ENCODE measurements at regions not wholly inside any gene's neighbourhood (a gene's known extent, or its start where the extent isn't known, plus 50 kb on each side); places are given as distances from the start of the nearest gene placed in this dataset.
"Not testable (repeated sequence)": the region's sequence is repeated elsewhere in the genome, so short reads cannot be mapped to it uniquely, and the experiment has no call there.

DNA sequence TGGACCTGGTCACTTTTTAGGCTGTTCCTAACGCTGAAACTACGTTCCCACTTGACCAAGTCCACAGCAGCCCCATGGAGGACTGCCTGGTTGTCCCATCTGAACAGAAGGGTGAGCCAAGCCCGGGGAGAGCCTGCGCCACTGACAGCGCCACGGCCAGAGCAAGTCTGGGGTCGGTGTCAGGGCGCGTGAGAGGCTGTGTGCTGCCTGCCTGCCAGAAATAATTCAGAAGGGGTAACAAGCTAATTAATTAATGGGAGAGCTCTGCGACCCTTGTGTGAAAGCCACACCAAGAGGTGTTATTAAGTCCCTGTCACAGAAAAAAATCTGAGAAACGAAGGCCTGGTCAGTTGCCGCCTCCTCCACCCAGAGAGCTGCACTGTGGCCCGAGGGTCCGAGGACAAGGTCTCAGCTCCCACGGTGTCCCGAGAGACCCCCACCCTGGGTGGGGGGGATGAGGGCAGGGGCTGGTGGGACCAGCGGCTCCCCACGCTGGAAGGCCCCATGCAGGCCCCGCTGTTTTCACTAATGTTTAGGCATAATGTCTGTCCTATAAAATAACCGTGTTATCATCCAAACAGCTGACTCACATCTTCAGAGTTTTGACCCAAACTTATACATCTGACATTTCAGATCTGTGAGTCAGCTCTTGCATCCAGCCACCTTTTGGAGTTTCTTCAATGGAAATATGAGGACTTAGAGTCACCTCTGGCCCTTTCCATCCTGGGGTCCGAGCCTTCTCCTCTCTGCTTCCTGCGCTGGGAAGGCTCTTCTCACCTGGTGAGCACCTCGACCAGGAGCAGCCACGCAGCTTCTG is 58.5 kb downstream of the DLL1 start:
- no peak for DNase-seq

DNA sequence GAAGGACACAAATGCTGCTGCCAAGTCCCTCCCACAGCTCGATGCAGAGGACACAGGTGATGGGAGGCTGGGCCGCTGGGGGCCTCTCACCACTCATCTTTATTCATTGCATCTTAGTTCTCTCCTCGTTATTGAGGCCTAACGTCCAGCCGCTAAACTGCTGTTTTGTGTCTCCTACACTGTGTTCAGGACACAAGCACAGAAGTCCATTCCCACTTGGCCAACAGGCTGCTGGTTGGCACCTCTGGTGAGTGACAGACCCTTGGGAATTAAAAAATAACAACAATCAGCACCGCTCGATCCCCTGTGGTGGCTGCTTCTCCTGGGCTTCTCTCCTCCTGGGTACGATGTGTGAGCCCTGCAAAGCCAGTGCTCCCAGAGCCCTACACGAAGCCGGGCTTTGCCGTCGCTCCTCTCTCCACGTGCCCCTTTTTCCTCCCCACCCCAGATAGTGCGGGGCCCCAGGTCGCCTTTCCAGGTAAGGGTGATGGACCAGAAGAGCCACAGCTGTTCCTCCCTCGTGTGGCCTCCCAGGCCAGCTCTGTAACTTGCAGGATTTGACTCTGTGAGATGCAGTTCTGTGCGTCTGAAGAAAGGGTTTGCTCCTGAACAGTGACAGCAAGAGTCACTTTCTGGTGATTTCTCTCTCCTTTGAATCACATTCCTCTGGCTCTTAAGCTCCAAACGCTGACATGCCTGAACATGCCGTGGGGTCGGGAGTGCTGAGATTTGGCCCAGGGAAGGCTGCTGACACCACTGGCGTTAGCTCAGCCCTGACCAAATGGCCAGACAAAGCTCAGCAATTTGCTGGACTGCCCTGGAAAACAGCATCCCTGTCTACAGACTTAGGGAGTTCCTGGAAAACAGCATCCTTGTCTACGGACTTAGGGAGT is 59.3 kb downstream of the DLL1 start:
- DNase-seq, result no peak

DNA sequence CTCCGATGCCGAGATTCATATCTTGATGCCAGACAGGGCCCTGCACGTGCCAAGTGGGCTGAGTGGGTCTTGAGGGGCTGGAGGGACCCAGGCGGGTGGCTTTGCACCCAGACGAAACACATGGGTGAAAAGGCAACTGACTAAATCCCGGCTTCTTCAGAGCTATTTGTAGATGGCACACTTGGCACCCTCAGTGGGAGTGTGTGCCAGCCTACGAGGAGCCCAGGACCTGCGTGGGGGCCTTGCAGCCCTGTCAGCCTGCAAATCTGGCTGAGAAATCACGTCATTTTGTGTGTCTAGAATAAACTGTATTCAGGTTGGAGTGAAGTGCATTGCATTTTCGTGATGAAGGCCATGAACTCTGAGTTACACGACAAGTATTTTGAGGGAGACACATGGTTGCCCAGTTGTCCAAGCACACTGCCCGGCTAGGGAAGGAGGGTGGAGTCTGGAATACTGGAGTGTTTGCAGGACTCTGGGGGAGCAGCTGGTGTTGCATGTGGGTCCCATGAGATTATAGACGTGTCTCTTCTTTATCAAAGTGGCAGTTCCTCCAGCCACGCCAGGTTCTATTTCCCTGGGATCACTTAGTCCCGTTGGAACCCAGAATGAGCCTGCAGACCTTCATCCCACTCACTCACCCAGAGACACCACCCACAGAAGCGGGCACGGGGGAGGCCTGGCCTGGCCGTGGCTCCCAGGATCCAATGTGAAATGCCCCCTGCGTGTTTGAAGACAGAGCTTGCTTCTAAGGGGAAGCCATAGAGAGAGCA is 60.2 kb downstream of the DLL1 start:
- no peak for DNase-seq

DNA sequence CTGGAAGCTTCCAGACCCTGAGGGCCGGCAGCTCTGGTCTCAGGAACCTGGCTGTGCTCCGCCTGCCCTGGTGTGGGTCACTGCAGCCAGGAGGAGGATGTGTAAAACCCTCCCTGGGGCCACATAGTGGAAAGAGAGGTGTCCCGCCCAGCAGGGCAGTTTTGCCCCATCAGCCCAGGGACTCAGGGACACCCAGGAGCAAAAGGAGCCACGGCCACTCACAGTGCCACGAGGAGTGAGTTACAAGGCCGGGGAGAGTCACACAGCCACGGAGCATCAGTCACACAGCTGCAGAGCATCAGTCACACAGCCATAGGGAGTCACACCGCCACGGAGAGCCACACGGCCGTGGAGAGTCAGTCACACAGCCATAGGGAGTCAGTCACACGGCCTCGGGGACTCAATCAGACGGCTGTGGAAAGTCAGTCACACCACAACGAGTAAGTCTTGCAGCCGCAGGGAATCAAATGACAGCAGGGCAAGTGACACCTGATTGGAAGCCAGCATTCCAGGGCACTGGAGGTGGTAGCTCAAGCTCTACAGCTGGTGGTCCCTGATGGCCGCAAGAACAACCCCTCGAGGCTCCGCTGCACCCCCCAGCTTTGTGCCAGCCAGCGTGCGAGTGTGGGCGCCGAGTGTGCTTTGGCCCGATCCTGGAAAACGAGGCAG is 60.9 kb downstream of the DLL1 start:
- DNase-seq, result no peak

DNA sequence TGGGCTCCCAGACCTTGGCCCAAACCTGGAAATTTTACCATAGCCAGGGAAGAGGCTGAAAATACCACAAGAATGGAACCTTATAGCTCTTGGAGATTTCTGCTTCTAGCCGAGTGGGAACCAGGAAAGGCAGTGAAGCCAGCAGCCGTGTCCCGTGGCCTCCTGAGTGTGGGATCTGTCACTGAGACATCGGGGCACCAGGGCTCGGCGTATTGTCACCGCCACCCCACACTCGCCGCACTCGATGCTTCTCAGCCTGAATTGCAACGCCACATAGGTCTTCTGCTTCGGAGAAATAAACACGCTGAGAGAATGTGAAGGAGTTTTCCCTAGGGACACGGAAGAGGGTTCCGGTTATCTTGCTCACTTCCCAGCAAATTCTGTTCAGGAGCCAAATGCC is 61.5 kb downstream of the DLL1 start:
- DNase-seq, result no peak

DNA sequence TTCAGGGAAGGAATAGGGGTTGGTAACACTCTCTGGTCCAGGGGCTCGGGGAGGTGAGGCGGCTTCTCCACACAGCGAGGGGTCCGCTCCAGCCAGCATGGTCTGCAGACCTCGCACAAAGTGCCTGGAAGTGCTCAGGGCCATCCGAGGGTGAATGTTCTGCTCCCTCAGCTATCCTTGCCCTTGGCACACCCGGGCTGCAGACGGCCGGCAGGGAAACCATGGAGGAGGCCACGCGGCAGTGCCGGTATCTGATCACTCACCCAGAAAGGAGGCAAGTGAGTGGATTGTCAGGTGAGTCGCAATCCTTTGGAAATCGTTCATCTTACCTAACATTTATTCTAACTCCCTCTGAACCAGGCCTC is 62.0 kb downstream of the DLL1 start:
- no peak for DNase-seq

DNA sequence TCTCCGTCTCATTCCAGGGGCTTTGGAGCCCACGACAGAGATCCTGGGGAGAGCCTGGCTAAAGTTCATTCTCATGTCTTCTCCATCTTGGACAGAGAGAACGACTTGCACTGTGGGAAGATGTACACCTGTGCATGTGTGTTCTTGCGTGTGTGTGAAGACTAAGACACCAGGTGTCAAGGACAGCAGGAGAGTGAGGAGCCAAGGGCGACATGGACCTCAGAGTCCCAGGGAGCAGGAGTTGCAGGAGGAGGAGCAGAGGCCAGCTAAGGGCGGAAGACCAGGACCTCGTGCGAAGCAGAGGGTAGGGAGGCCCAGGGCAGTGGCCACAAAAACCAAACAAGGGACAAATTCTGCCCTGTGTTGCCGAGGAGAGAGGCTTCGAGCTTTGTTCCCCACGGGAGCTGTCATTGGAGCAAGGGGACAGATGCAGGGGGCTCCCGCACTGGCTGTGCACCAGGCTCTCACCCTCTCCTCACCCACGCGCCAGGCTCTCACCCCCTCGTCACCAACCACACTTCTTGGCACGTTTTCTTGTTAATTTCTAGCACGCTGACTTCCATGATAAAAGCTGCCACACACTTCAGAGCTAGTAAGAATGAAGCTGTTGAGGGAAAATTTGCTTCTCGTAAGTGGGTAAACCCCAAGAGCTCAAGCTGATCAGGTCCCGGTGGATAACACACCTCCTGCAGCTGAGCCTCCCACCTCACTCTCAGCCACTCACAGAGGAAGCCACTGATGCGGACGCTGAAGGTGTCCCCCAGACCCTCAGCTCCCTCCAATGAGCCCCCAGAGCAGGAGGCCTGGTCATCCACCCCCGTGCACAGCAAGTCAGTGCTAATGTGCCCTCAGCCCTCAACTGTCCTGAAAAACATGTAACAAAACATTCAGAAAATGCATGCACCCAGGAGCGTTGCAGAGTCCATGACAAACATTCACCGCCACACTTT is 62.6 kb downstream of the DLL1 start:
- DNase-seq, result no peak

DNA sequence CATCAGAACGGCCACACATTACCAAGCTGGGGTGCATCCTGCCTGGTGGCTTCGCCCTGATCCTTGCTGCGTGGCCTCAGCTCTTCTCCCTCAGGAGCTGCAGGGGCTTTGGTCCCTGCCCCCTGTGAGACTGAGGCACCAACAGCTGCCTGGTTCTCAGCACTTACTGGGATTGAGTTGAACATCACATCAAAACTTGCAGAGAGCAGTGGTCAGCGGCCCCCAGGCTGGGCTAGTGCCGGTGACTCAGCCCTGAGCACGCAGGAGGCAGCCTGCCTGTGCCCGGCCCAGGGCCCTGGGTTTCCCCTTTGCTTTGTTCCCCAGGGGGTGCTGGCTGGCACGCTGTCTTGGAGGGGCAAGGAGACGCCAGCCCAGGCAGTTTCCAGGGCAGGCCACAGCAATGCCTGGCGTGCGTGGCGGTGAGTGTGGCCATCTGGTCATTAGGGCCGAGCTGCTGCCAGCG is 63.3 kb downstream of the DLL1 start:
- no peak for DNase-seq

DNA sequence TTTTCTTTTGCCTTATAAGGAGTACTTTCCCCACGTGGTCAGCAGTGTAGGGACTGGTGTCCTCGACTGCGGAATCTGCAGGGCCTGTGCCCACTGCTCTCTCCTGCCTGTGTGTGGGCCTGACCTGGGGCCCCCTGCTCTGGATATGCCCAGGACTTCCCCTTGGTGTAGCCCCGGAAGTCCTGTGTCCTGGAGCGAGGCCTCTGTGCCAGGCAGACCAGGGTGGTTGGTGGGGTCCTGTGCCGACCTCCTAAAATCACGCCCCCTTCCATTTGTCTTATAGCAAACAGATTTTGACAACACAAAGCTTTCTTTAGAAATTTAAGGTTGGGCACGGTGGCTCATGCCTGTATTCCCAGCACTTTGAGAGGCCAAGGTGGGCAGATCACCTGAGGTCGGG is 64.2 kb downstream of the DLL1 start:
- no peak for DNase-seq

DNA sequence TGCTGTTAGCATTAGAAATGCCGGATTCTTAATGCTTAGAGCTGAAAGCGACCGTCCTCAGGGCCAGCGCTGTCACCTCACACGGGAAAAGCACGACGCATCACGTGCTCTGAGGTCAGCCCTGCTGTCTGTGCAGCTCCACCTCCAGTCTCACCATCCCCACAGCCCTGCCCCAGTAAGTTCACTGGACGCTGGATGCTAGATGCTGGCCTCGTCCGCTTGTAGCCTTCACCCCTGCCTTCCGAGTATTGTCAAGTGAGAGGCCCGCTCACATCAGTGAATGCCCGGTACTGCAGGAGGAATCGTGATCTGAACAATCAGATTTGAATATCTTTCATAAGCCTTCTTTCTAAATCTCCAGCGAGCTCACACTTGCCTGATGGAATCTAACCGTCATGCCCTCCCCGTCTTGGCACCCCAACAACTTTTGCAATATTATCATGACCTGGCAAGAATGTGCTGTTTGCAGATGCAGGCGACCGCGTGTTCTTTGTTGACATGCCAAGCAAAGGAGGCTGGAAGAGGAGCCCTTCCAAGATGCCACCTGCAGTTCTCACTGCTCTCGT is 64.9 kb downstream of the DLL1 start:
- DNase-seq, result no peak

DNA sequence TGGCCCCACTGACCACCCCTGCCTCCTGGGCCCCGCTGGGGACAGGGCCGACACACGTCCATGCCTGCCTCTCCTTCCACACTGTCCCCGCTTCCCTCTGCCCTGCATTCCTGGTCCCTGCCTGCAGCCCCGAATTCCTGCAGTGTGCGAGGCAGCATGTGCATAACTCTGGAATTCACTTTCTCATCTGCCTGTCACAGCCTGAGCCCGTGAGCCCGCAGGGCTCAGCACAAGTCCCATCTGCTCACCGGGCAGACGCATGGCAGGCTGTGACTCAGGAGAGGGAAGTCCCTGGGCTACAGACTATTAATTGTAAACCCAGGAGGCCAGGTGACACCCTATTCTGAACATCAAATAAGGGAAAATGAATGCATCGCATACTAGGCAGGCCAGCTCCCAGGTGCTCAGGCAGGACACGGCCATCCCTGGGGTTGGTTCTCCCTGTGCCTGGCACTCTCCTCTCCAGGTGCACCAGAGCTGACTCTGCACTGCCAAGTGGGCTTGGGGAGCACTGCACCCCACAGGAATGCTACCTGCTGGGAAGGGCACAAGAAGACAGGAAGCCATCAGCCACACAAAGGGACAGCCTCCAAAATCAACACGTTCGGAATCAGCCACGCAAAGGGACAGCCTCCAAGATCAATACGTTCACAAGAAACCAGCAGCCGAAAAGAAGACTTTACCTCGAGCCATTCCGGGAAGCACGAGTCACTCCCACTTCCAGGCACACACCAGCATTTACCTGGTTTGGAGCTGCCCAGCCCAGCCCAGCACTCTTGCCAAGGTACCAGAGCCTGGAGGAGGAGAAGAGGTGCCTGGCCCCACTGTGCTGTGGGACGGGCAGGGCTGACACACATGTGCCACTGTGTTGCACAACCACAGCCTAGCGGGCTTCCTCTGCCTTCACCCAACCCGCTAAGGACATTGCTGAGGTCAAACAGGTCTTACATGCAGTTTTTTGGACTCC is 65.9 kb downstream of the DLL1 start:
- no peak for DNase-seq

- DNase-seq, result no peak
These were observed 66.9 kb downstream of the DLL1 start for GRCh38 chr6:170223718-170224693.

DNA sequence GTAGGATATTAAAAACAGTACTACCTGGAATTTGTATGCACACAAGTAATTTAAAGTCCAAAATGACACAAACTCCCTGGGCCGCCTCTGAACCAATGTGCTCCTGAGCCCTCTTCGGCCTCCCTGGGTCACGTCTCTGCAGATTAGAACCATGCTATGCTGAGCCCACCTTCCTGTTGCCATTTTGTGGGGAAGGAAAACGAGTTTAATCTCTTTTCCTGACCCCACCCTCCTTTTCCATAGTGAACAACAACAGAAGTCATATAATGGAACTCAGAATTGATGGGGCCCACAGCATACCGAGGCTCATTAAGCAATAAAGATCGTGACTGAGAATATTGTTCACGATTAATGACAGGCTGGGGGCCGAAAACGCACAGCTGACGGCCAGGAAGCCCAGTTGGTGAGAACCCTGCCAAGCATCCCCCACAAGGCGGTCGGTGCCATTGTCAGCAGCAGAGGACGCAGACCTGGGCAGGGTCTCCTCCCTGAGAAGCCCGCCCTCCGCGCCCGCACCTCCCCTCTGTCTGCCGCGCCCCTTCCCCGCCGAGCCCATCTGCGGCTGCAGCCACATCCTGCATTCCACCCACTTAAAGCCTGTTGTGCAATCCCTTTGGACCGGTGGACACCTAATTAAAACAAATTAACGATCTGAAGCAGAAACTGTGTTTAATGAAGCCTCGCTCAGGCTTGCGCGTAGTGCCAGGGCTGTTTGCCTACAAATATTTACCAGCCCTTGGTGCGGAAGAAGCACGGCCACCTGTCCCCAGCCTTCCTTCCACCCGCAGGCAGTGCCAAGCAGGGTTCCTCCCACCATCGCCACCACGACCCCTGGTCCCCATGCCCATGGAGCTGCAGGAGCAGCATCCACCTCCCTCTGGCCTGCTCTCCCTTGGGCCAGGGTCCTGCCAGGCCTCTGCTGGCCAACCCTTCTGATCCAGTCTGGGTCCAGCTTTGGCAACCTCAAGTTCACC is 68.1 kb downstream of the DLL1 start:
- DNase-seq, result no peak

DNA sequence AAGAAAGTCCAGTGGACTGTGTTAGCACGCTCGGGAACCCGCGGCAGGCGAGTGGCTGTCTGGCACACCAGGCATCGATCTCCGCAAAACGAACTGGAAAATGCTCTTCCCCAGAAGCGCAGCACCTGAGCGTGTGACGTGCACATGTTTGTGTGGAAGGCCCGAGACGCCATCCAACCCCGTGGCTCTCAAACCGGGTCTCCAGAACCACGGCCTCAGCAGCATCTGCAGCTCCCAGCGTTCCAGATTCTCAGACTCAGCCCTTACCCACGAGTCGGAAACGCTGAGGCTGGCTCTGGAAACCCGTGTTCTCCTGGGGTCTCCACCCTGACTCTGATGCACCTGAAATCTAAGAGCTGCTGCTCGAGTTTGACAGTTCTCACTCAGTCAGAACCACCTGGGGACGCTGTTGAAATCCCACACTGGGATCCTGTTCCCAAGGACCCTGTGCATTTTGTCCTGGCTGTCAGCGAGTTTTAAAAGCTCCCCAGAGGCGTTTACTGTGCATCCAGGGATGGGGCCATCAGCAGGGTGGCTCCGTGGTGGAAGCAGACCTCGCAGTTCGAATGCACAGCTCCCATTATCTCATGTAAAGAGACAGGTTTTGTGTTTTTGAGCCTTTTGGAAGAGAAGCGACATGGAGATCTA is 69.0 kb downstream of the DLL1 start:
- no peak for DNase-seq

DNA sequence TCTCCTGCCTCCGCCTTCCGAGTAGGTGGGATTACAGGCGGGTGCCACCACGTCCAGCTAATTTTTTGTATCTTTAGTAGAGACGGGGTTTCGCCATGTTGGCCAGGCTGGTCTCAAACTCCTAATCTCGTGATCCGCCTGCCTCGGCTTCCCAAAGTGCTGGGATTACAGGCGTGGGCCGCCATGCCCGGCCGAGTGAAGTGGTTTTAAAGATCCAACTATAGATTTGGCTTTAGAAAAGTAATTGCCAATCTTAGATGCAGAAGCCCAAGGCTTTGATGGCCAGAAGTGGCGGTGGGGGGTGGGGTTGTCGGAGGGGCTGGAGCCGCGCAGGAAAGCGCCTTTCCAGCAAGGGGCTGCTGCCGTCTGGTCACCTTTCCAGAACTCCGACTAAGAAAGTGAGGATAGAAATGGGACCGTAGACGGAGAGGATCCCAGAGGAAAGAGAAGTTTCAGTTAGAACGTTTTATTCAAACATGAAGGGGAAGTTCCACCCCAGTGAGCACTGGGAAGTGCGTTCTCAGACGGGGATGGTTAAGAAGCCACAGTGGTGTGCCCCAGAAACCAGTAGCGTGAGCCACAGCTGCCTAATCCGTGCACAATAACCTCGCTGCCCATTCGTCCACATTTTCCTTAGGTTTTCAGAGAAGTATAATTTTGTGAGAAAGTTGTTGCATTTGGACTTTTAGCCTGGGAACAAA is 69.7 kb downstream of the DLL1 start:
- no peak for DNase-seq

GRCh38 chr6:170213637-170214018 is 77.2 kb downstream of the DLL1 start:
- not testable (repeated sequence) for DNase-seq

All from hematopoietic multipotent progenitor cell treated with erythropoietin and hydrocortisone succinate and interleukin-3 and kit ligand, for 8 days (in vitro differentiated cells).